Skeletal muscle satellite cell (primary cell): ENCODE measurements at regions not wholly inside any gene's neighbourhood (a gene's known extent, or its start where the extent isn't known, plus 50 kb on each side); places are given as distances from the start of the nearest gene placed in this dataset.

Experiments used
- H3K27me3 ChIP-seq: 2 replicates; pipeline ENCODE4 v1.7.0; 2013; ENCODE audit warnings: low read length; ENCODE audit not compliant: control insufficient read depth, insufficient read depth
- H3K36me3 ChIP-seq: 2 replicates; pipeline ENCODE4 v1.7.0; 2013; ENCODE audit warnings: mild to moderate bottlenecking, control low read depth, low read length; ENCODE audit not compliant: insufficient read depth
- H3K4me1 ChIP-seq: 2 replicates; pipeline ENCODE4 v1.7.0; 2013; ENCODE audit warnings: low read length; ENCODE audit not compliant: control insufficient read depth, insufficient read depth
- H3K4me2 ChIP-seq: 2 replicates; pipeline ENCODE4 v1.7.0; 2013; ENCODE audit warnings: mild to moderate bottlenecking, low read length
- H3K4me3 ChIP-seq: 2 replicates; pipeline ENCODE4 v1.7.0; 2013; ENCODE audit warnings: low read length
- H3K9ac ChIP-seq: 2 replicates; pipeline ENCODE4 v1.7.0; 2013; ENCODE audit warnings: mild to moderate bottlenecking, low read depth, low read length, moderate library complexity
- H3K9me3 ChIP-seq: replicated peaks from 2 replicates; pipeline ENCODE4 v1.7.0; 2013; ENCODE audit warnings: mild to moderate bottlenecking, control low read depth, low read length

GRCh38 chr18:73653251-73653650, 494.4 kb downstream of the FBXO15 start:
- Histone ChIP-seq H3K4me2 (no peak overlapping the region), H3K4me1 (no peaks in the 10 kb centered on the region), H3K36me3 (no peaks in the 10 kb centered on the region), H3K27me3 (no peaks in the 10 kb centered on the region), H3K4me3 (no peak overlapping the region), H3K9me3 (no peaks in the 10 kb centered on the region), H3K9ac (no peak overlapping the region)

DNA sequence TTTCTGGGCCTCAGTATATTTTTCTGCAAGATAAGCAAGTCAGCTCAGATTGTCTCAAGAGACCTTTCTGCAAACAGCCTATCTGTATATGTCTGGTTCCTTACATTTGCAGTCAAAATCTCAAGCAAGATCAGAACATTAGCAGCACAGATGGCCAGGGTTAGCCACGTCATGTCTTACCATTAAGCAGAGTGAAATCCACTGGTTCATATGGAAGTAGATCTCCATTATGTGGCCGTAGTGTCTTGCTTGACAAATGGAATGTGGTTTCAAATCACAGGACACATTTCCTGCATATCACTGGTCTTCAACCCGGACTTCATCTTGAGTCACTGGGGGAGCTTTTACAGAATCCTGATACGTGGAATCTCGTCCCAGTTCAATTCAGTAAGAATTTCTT, 500.2 kb downstream of the FBXO15 start:
- H3K4me2 ChIP-seq = no peak overlapping the region
- H3K4me1 ChIP-seq = peaks cover 22% of the 10 kb centered on the region
- no peak overlapping the region for H3K9ac ChIP-seq
- H3K4me3 ChIP-seq = no peak overlapping the region
- H3K27me3 ChIP-seq = no peaks in the 10 kb centered on the region
- H3K36me3 ChIP-seq = no peaks in the 10 kb centered on the region
- peaks cover 4% of the 10 kb centered on the region for H3K9me3 ChIP-seq

- Histone ChIP-seq H3K4me2 (no peak overlapping the region), H3K27me3 (no peaks in the 10 kb centered on the region), H3K36me3 (no peaks in the 10 kb centered on the region), H3K4me3 (no peak overlapping the region), H3K9ac (no peak overlapping the region), H3K9me3 (peaks cover 4% of the 10 kb centered on the region), H3K4me1 (peaks cover 22% of the 10 kb centered on the region)
Observed at GRCh38 chr18:73646772-73647171, 500.9 kb downstream of the FBXO15 start.

GRCh38 chr18:73646196-73646595, 501.4 kb downstream of the FBXO15 start:
- Histone ChIP-seq H3K4me3 (no peak overlapping the region), H3K27me3 (no peaks in the 10 kb centered on the region), H3K36me3 (no peaks in the 10 kb centered on the region), H3K9ac (no peak overlapping the region), H3K4me1 (peaks cover 22% of the 10 kb centered on the region), H3K9me3 (peaks cover 4% of the 10 kb centered on the region), H3K4me2 (no peak overlapping the region)

- H3K36me3 ChIP-seq = no peaks in the 10 kb centered on the region
- H3K9ac ChIP-seq = no peak overlapping the region
- no peak overlapping the region for H3K4me2 ChIP-seq
- no peaks in the 10 kb centered on the region for H3K27me3 ChIP-seq
- no peak overlapping the region for H3K4me3 ChIP-seq
- peaks cover 22% of the 10 kb centered on the region for H3K4me1 ChIP-seq
- H3K9me3 ChIP-seq = peaks cover 4% of the 10 kb centered on the region
Observed at GRCh38 chr18:73645160-73645715, 502.4 kb downstream of the FBXO15 start.

- Histone ChIP-seq H3K36me3 (no peaks in the 10 kb centered on the region), H3K4me2 (no peak overlapping the region), H3K4me1 (peaks cover 11% of the 10 kb centered on the region), H3K9me3 (no peaks in the 10 kb centered on the region), H3K4me3 (no peak overlapping the region), H3K9ac (no peak overlapping the region), H3K27me3 (no peaks in the 10 kb centered on the region)
Observed at GRCh38 chr18:73639788-73640187, 507.8 kb downstream of the FBXO15 start.

GRCh38 chr18:73638709-73639108, 508.9 kb downstream of the FBXO15 start:
- H3K4me1 ChIP-seq = peaks cover 11% of the 10 kb centered on the region
- H3K36me3 ChIP-seq = no peaks in the 10 kb centered on the region
- no peaks in the 10 kb centered on the region for H3K27me3 ChIP-seq
- no peak overlapping the region for H3K9ac ChIP-seq
- no peak overlapping the region for H3K4me2 ChIP-seq
- no peak overlapping the region for H3K4me3 ChIP-seq
- no peaks in the 10 kb centered on the region for H3K9me3 ChIP-seq

DNA sequence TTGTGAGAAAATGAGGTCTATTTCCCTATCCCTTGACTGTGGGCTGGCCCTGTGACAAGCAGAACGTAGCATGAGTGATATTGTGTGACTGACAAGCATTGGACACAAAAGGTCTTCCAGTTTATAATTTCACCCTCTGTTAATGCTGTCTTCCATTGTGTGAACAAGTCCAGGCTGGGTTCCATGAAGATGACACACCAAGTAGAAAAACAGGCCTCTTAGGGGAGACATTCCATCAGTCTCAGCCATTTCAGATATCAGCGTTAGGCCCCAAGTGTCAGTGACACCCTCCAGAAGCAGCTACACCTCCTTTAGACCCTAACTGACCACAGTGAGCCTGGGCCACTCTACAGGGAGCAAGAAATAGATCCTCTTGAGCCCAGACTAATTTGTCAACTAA, 511.3 kb downstream of the FBXO15 start:
- Histone ChIP-seq H3K9ac (no peak overlapping the region), H3K27me3 (no peaks in the 10 kb centered on the region), H3K9me3 (no peaks in the 10 kb centered on the region), H3K4me3 (no peak overlapping the region), H3K4me2 (no peak overlapping the region), H3K36me3 (no peaks in the 10 kb centered on the region), H3K4me1 (peaks cover 11% of the 10 kb centered on the region)

- H3K9me3 ChIP-seq = no peaks in the 10 kb centered on the region
- H3K4me3 ChIP-seq = no peak overlapping the region
- no peaks in the 10 kb centered on the region for H3K27me3 ChIP-seq
- no peaks in the 10 kb centered on the region for H3K36me3 ChIP-seq
- H3K4me1 ChIP-seq = no peaks in the 10 kb centered on the region
- no peak overlapping the region for H3K9ac ChIP-seq
- no peak overlapping the region for H3K4me2 ChIP-seq
Observed at GRCh38 chr18:73626859-73627258, 520.8 kb downstream of the FBXO15 start.

DNA sequence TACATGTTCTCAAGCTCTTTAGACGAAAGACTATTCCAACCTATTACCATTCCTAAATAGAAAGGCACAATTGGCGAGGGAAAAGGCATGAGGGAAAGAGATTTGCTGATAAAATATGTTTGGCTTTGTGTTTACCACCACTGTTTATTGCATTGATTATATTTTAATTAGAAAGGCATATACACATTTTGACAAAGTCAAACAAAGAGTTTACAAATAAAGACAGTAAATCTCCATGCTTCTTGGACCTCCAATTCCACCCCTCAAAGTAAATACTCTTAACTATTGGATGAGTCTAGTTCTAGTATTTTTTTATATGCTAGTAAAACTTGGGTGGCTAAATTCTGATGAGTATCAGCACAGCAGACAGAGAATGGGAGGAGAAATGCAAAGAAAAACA, 521.4 kb downstream of the FBXO15 start:
- Histone ChIP-seq H3K9ac (no peak overlapping the region), H3K4me2 (no peak overlapping the region), H3K4me1 (no peaks in the 10 kb centered on the region), H3K27me3 (no peaks in the 10 kb centered on the region), H3K4me3 (no peak overlapping the region), H3K9me3 (no peaks in the 10 kb centered on the region), H3K36me3 (no peaks in the 10 kb centered on the region)

DNA sequence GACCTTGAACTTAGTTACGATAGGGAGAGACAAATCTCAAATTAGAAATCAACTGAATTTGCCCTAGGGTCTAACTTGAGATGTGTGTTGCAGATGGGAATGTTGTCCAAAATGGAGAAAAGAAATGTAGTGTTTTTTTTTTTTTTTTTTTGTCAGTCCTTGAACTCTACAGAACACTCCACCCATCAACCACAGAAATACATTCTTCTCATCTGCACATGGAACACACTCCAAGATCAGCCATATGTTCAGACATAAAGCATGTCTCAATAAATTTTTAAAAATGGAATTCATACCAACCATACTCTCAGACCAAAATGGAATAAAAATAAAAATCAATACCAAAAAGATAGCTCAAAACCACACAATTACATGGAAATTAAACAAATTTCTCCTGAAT, 526.5 kb downstream of the FBXO15 start:
- Histone ChIP-seq H3K9me3 (peaks cover 3% of the 10 kb centered on the region), H3K4me2 (no peak overlapping the region), H3K36me3 (no peaks in the 10 kb centered on the region), H3K9ac (no peak overlapping the region), H3K4me1 (no peaks in the 10 kb centered on the region), H3K4me3 (no peak overlapping the region), H3K27me3 (no peaks in the 10 kb centered on the region)

- Histone ChIP-seq H3K4me1 (peaks cover 16% of the 10 kb centered on the region), H3K4me2 (no peak overlapping the region), H3K9me3 (peaks cover 3% of the 10 kb centered on the region), H3K36me3 (no peaks in the 10 kb centered on the region), H3K4me3 (no peak overlapping the region), H3K9ac (no peak overlapping the region), H3K27me3 (no peaks in the 10 kb centered on the region)
Observed at GRCh38 chr18:73617981-73618380, 529.7 kb downstream of the FBXO15 start.
